Stomach (tissue), 8 donors: ENCODE measurements at regions not wholly inside any gene's neighbourhood (a gene's known extent, or its start where the extent isn't known, plus 50 kb on each side); places are given as distances from the start of the nearest gene placed in this dataset.
A peak's percentile ranks its signal among the peaks of the same experiment; 100 is the strongest.

Experiments used
- DNase-seq, 2 donors: peaks; one replicate each; pipeline versions ENCODE4 v3.0.0 to v3.0.0-alpha.2; 2013 to 2019
- H3K27ac ChIP-seq, 5 donors: fragments of 200-600 bp in 4 of 5; sonication (generic) in 4 of 5; one replicate each; pipeline ENCODE4 v1.5.1; 2013 to 2019; ENCODE audit warnings: mild to moderate bottlenecking in 1 of 5, moderate library complexity in 1 of 5
- H3K27me3 ChIP-seq, 3 donors: fragments of 200-600 bp; sonication (generic); one replicate each; pipeline ENCODE4 v1.5.1; 2017 to 2019; ENCODE audit warnings: mixed run types in 1 of 3
- H3K36me3 ChIP-seq, 4 donors: fragments of 200-600 bp; sonication (generic); 1 replicate in 3 of 4; 2 replicates in 1 of 4; pipeline ENCODE4 v1.5.1; 2016 to 2019
- H3K4me1 ChIP-seq, 4 donors: fragments of 200-600 bp; sonication (generic); one replicate each; pipeline ENCODE4 v1.5.1; 2016 to 2019
- H3K4me3 ChIP-seq, 4 donors: fragments of 200-600 bp; sonication (generic) in 3 of 4; one replicate each; pipeline ENCODE4 v1.5.1; 2016 to 2019; ENCODE audit warnings: mild to moderate bottlenecking in 1 of 4
- H3K9me3 ChIP-seq, 4 donors: fragments of 200-600 bp; sonication (generic); one replicate each; pipeline ENCODE4 v1.5.1; 2016 to 2019
- CTCF ChIP-seq, 7 experiments: fragments of 450-650 bp in 4 of 7; fragments of 200-600 bp in 3 of 7; sonication (generic) in 3 of 7; IDR thresholded peaks; one replicate each; pipeline ENCODE4 v1.5.1; 2016 to 2019; ENCODE audit warnings: antibody characterized with exemption in 7 of 7, control low read depth in 2 of 7, mild to moderate bottlenecking in 1 of 7
- EP300 ChIP-seq: sonication (generic); formaldehyde crosslinking; IDR thresholded peaks from one replicate; pipeline ENCODE4 v1.6.1; 2017; ENCODE audit warnings: antibody characterized with exemption
- POLR2A ChIP-seq, 4 donors: fragments of 450-650 bp; IDR thresholded peaks; one replicate each; pipeline ENCODE4 v1.6.1; 2016; ENCODE audit warnings: antibody characterized with exemption in 4 of 4, control low read depth in 2 of 4, mild to moderate bottlenecking in 1 of 4, moderate library complexity in 1 of 4
- POLR2AphosphoS5 ChIP-seq, 3 donors: sonication (generic); formaldehyde crosslinking; IDR thresholded peaks; one replicate each; pipeline ENCODE4 v1.6.1; 2016; ENCODE audit warnings: antibody characterized with exemption in 3 of 3
- WGBS, 5 donors: extraction: QIAGEN DNeasy Blood & Tissue Kit in 3 of 5; methylation state at CpG; one replicate each; pipeline versions ENCODE4 v1.1.5 to v1.1.7; 2013 to 2018; 5-methylcytosine and 5-hydroxymethylcytosine counted together
- intact Hi-C: fragments of 100-400 bp; cut with DNase I; formaldehyde crosslinking; loops from one replicate; pipeline ENCODE4 v1.15.1; 2023; ENCODE audit warnings: low total_unique reads
- donor health status: healthy with polysubstance abuse.
- donor health status: Bipolar disorder and iron deficiency.
- donor health status: healthy.

- Histone ChIP-seq H3K4me3 (no peak overlapping the region), H3K9me3 (no peaks in the 10 kb centered on the region), H3K36me3 (no peaks in the 10 kb centered on the region), H3K27ac (peak overlapping the region in 1 of 5 donors; percentile 33), H3K27me3 (peaks cover 0 to 67% (median 24%) of the 10 kb centered on the region in 3 donors), H3K4me1 (peaks cover 0 to 6% (median 2%) of the 10 kb centered on the region in 4 donors)
- no peak for TF ChIP-seq CTCF (IDR thresholded peaks at IDR 0.05)
- TF ChIP-seq POLR2AphosphoS5 (IDR thresholded peaks at IDR 0.05) = no peak
- TF ChIP-seq EP300 = no peak
- no peak for TF ChIP-seq POLR2A (IDR thresholded peaks at IDR 0.05)
- intact Hi-C loops = no loop called here
- 61 to 76% (median 73%) methylated on average over 4 of the region's 4 CpGs for WGBS, 5 donors
- peak in 1 of 2 donors; percentile 29 for DNase-seq
Observed at GRCh38 chr15:93989440-93989998, 241.8 kb upstream of the MCTP2 start.

- TF ChIP-seq POLR2A (IDR thresholded peaks at IDR 0.05) = no peak
- no peak for TF ChIP-seq EP300
- no peak for TF ChIP-seq CTCF (IDR thresholded peaks at IDR 0.05)
- no peak for TF ChIP-seq POLR2AphosphoS5 (IDR thresholded peaks at IDR 0.05)
- 70 to 80% (median 72%) methylated on average over 5 of the region's 5 CpGs for WGBS, 5 donors
- no peak for DNase-seq
- Histone ChIP-seq H3K36me3 (no peaks in the 10 kb centered on the region), H3K4me1 (peaks cover 0 to 20% (median 2%) of the 10 kb centered on the region in 4 donors), H3K9me3 (no peaks in the 10 kb centered on the region), H3K27me3 (peaks cover 0 to 44% (median 19%) of the 10 kb centered on the region in 3 donors), H3K27ac (no peak overlapping the region), H3K4me3 (no peak overlapping the region)
- intact Hi-C loops = no loop called here
Observed at GRCh38 chr15:93987068-93987467, 244.3 kb upstream of the MCTP2 start.

- no peaks in the 10 kb centered on the region for H3K36me3 ChIP-seq
- WGBS, 5 donors = 55 to 74% (median 60%) methylated on average over 3 of the region's 3 CpGs
- no peak overlapping the region for H3K4me3 ChIP-seq
- no peak for DNase-seq
- no peaks in the 10 kb centered on the region for H3K9me3 ChIP-seq
- H3K4me1 ChIP-seq = peaks cover 0 to 20% (median 2%) of the 10 kb centered on the region in 4 donors
- intact Hi-C loops = no loop called here
- H3K27ac ChIP-seq = no peak overlapping the region
- TF ChIP-seq POLR2A (IDR thresholded peaks at IDR 0.05) = no peak
- no peak for TF ChIP-seq CTCF (IDR thresholded peaks at IDR 0.05)
- no peak for TF ChIP-seq POLR2AphosphoS5 (IDR thresholded peaks at IDR 0.05)
- TF ChIP-seq EP300 = no peak
- peaks cover 0 to 39% (median 14%) of the 10 kb centered on the region in 3 donors for H3K27me3 ChIP-seq
Observed at GRCh38 chr15:93986400-93986984, 244.9 kb upstream of the MCTP2 start.

GRCh38 chr15:93985925-93986324, 245.4 kb upstream of the MCTP2 start:
- DNase-seq = peak in 1 of 2 donors; percentile 21
- no peak overlapping the region for H3K4me3 ChIP-seq
- H3K9me3 ChIP-seq = no peaks in the 10 kb centered on the region
- TF ChIP-seq POLR2AphosphoS5 (IDR thresholded peaks at IDR 0.05) (no peak), CTCF (IDR thresholded peaks at IDR 0.05) (no peak), POLR2A (IDR thresholded peaks at IDR 0.05) (no peak), EP300 (no peak)
- no peak overlapping the region for H3K27ac ChIP-seq
- whole genome bisulfite sequencing, 5 donors = 62 to 70% (median 65%) methylated on average over 5 of the region's 5 CpGs
- peaks cover 0 to 23% (median 2%) of the 10 kb centered on the region in 4 donors for H3K4me1 ChIP-seq
- peaks cover 0 to 33% (median 9%) of the 10 kb centered on the region in 3 donors for H3K27me3 ChIP-seq
- intact Hi-C loops = no loop called here
- no peaks in the 10 kb centered on the region for H3K36me3 ChIP-seq
